ENCODE measurements at regions not wholly inside any gene's neighbourhood (a gene's known extent, or its start where the extent isn't known, plus 50 kb on each side); places are given as distances from the start of the nearest gene placed in this dataset.

DNA sequence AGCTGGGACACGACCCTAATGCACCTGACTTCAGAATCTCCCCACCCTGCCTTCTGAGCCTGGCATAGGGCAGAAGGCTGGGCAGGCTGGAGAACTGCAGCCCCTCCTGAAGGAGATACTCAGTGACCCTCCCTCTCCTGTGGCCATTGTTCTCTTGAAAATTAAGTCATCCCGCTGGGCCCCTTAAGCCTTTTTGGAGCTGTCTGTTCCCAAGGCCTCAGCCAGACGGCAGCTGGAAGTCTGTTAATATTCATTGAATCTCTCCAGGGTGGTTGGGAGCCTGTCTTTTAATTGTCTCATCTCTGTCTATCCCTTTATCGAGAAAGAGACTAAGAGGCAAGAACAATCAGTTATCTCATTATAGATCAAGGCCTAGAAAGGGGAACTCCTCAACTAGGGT is 118.1 kb upstream of the PCBD1 start:
- TF ChIP-seq, protein P1, sequence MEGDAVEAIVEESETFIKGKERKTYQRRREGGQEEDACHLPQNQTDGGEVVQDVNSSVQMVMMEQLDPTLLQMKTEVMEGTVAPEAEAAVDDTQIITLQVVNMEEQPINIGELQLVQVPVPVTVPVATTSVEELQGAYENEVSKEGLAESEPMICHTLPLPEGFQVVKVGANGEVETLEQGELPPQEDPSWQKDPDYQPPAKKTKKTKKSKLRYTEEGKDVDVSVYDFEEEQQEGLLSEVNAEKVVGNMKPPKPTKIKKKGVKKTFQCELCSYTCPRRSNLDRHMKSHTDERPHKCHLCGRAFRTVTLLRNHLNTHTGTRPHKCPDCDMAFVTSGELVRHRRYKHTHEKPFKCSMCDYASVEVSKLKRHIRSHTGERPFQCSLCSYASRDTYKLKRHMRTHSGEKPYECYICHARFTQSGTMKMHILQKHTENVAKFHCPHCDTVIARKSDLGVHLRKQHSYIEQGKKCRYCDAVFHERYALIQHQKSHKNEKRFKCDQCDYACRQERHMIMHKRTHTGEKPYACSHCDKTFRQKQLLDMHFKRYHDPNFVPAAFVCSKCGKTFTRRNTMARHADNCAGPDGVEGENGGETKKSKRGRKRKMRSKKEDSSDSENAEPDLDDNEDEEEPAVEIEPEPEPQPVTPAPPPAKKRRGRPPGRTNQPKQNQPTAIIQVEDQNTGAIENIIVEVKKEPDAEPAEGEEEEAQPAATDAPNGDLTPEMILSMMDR (conservative IDR thresholded peaks at IDR 0.05; ENCODE audit: low read length), result no peak
- no peak for TF ChIP-seq EZH2phosphoT487 (IDR thresholded peaks at IDR 0.05; ENCODE audit: borderline replicate concordance)

Data from Loucy (cell line).